B cell (primary cell): ENCODE measurements at regions not wholly inside any gene's neighbourhood (a gene's known extent, or its start where the extent isn't known, plus 50 kb on each side); places are given as distances from the start of the nearest gene placed in this dataset.

Experiments used
- ATAC-seq: fragments of 200-7000 bp; cut with Tn5 transposase; one replicate; pipeline ENCODE4 v1.10.0; 2021; ENCODE audit warnings: low read depth, mild to moderate bottlenecking, moderate number of reproducible peaks, moderate library complexity
- CTCF ChIA-PET: fragments of 350-600 bp; sonication (Branson Sonifier 250); formaldehyde crosslinking; loops from one replicate; lab custom pipeline; 2021; ENCODE audit warnings: antibody characterized with exemption, inconsistent platforms; lab: Charles Lee
- POLR2A ChIA-PET: fragments of 350-600 bp; sonication (Branson Sonifier 250); formaldehyde crosslinking; loops from one replicate; lab custom pipeline; 2021; ENCODE audit warnings: antibody characterized with exemption; lab: Charles Lee
- DNase-seq: peaks from one replicate; pipeline ENCODE4 v3.0.0; 2013
- H2AFZ ChIP-seq: 2 replicates; pipeline ENCODE4 v1.6.1; 2012; ENCODE audit warnings: mild to moderate bottlenecking, low read depth, low read length; ENCODE audit not compliant: insufficient read depth, poor library complexity, severe bottlenecking
- H3K27ac ChIP-seq, 2 donors: 1 replicate in 1 of 2; 2 replicates in 1 of 2; pipeline ENCODE4 v1.5.1; 2012 to 2013; ENCODE audit warnings: low read length in 2 of 2, mild to moderate bottlenecking in 2 of 2, moderate library complexity in 1 of 2
- H3K27me3 ChIP-seq, 4 experiments: fragments of 200-600 bp in 1 of 4; sonication (generic) in 1 of 4; replicated peaks in 1 of 4; 1 replicate in 2 of 4; 2 replicates in 2 of 4; pipeline versions ENCODE4 v1.6.1 to v1.7.0; 2013 to 2016; ENCODE audit warnings: low read length in 3 of 4, mild to moderate bottlenecking in 2 of 4, mixed read lengths in 1 of 4, moderate library complexity in 1 of 4; ENCODE audit not compliant: insufficient read depth in 4 of 4, control insufficient read depth in 3 of 4; ENCODE audit errors: control extremely low read depth in 1 of 4
- H3K36me3 ChIP-seq, 2 experiments: replicated peaks in 1 of 2; 1 replicate in 1 of 2; 2 replicates in 1 of 2; pipeline versions ENCODE4 v1.6.1 to v1.7.1; 2013; ENCODE audit warnings: low read length in 1 of 2; ENCODE audit not compliant: insufficient read depth in 2 of 2, control insufficient read depth in 1 of 2; ENCODE audit errors: control extremely low read depth in 1 of 2, extremely low read depth in 1 of 2
- H3K4me1 ChIP-seq, 2 donors: fragments of 200-600 bp in 1 of 2; sonication (generic) in 1 of 2; 1 replicate in 1 of 2; 2 replicates in 1 of 2; pipeline versions ENCODE4 v1.5.1 to v1.6.1; 2013 to 2017; ENCODE audit warnings: low read length in 2 of 2; ENCODE audit not compliant: control insufficient read depth in 2 of 2, insufficient read depth in 2 of 2
- H3K4me2 ChIP-seq: replicated peaks from 2 replicates; pipeline ENCODE3; 2012; ENCODE audit warnings: mild to moderate bottlenecking, low read depth, low read length; ENCODE audit not compliant: poor library complexity, severe bottlenecking
- H3K4me3 ChIP-seq, 5 experiments: fragments of 200-600 bp in 1 of 5; sonication (generic) in 1 of 5; 1 replicate in 3 of 5; 2 replicates in 2 of 5; pipeline versions ENCODE4 v1.5.1 to v1.7.0; 2011 to 2016; ENCODE audit warnings: low read length in 4 of 5, mild to moderate bottlenecking in 4 of 5, low read depth in 2 of 5, control low read depth in 1 of 5, moderate library complexity in 1 of 5; ENCODE audit not compliant: insufficient read depth in 1 of 5; ENCODE audit errors: control extremely low read depth in 1 of 5, extremely low read depth in 1 of 5
- H3K79me2 ChIP-seq: fragments of 200-600 bp; sonication (generic); one replicate; pipeline ENCODE4 v1.6.0; 2016; ENCODE audit warnings: low read length; ENCODE audit not compliant: control insufficient read depth, insufficient read depth
- H3K9ac ChIP-seq: fragments of 200-600 bp; sonication (generic); 2 replicates; pipeline ENCODE4 v1.6.1; 2017; ENCODE audit warnings: mild to moderate bottlenecking, low read length, moderate library complexity
- H3K9me3 ChIP-seq, 3 donors: one replicate each; pipeline versions ENCODE4 v1.6.1 to v1.7.1; 2013; ENCODE audit warnings: low read length in 2 of 3; ENCODE audit not compliant: control insufficient read depth in 2 of 3, insufficient read depth in 1 of 3; ENCODE audit errors: control extremely low read depth in 1 of 3
- H4K20me1 ChIP-seq: 2 replicates; pipeline ENCODE4 v1.6.0; 2012; ENCODE audit warnings: mild to moderate bottlenecking, low read length; ENCODE audit not compliant: insufficient read depth, control insufficient read depth, poor library complexity, severe bottlenecking
- H3K27ac Mint-ChIP-seq: one replicate; pipeline ENCODE4 v1.8.0; 2021; ENCODE audit warnings: mixed read lengths
- H3K27me3 Mint-ChIP-seq: one replicate; pipeline ENCODE4 v1.8.0; 2021; ENCODE audit warnings: mixed read lengths
- H3K4me1 Mint-ChIP-seq: one replicate; pipeline ENCODE4 v1.8.0; 2021; ENCODE audit warnings: mixed read lengths
- H3K4me3 Mint-ChIP-seq: one replicate; pipeline ENCODE4 v1.8.0; 2021; ENCODE audit warnings: mixed read lengths
- H3K9me3 Mint-ChIP-seq: one replicate; pipeline ENCODE4 v1.8.0; 2022; ENCODE audit warnings: mixed read lengths; ENCODE audit not compliant: insufficient read depth
- CTCF ChIP-seq: fragments of 200-600 bp; IDR thresholded peaks from one replicate; pipeline ENCODE4 v1.8.0; 2022; ENCODE audit warnings: antibody characterized with exemption, mild to moderate bottlenecking
- EZH2 ChIP-seq: IDR thresholded peaks from 2 replicates; pipeline ENCODE4 v1.6.1; 2012; ENCODE audit warnings: borderline replicate concordance, low read depth, mild to moderate bottlenecking, moderate library complexity, low read length; ENCODE audit not compliant: insufficient read depth, poor library complexity, severe bottlenecking
- WGBS: methylation state at CpG from one replicate; pipeline ENCODE4 v1.1.5; 2013; ENCODE audit warnings: missing lambda C conversion rate; ENCODE audit not compliant: insufficient coverage; 5-methylcytosine and 5-hydroxymethylcytosine counted together
- intact Hi-C: fragments of 100-400 bp; cut with micrococcal nuclease; formaldehyde crosslinking; loops from one replicate; pipeline ENCODE4 v1.10.0; 2022

DNA sequence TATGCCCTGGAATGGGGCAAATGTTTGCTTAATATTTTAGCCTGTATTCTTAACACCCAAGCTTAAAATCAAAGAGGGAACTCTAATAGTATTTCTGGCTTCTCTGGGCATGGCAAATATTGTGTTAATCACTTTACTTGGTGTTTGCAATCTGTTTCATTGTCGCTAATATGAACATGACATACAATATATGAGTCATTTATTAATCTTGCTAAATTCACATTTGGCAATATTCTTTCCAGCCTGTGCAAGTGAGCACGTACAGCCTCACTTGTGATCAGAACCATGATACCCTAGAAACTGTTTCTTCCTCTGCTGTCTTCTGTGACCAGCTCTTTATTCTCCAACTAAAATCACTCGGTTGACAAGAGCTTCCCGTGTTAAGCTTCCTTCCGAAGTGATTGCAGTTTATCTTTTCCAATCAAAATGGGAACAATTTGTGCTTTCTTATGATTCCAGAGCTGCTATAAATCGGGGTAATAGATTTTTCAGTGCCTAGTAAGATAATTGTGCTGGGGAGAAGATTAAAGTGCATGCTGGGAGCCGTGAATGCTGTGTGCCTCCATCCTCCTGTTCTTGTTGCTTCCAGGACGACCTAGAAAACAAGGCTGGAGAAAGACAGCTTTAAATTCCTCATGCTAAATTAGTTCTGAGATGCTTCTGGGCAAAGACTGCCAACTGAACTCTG lies 153.0 kb upstream of the TMTC4 start:
- H3K36me3 ChIP-seq, result no peaks in the 10 kb centered on the region
- WGBS, result 52% methylated on average over 4 of the region's 8 CpGs
- H3K27ac ChIP-seq, result no peak overlapping the region
- DNase-seq (no peak), ATAC-seq (no peak)
- TF ChIP-seq EZH2 (no peak), CTCF (no peak)
- CTCF ChIA-PET, result no interaction called here
- H3K4me1 ChIP-seq, result no peaks in the 10 kb centered on the region
- no peaks in the 10 kb centered on the region for H3K27me3 ChIP-seq
- no peak overlapping the region for H3K4me2 ChIP-seq
- Mint-ChIP-seq H3K27ac (no peak overlapping the region), H3K4me3 (no peak overlapping the region), H3K9me3 (no peaks in the 10 kb centered on the region), H3K4me1 (no peaks in the 10 kb centered on the region), H3K27me3 (peaks cover 10% of the 10 kb centered on the region)
- no peak overlapping the region for H2AFZ ChIP-seq
- POLR2A ChIA-PET, result no interaction called here
- no peaks in the 10 kb centered on the region for H4K20me1 ChIP-seq
- no peak overlapping the region for H3K9ac ChIP-seq
- H3K4me3 ChIP-seq, result no peak overlapping the region
- H3K79me2 ChIP-seq, result no peaks in the 10 kb centered on the region
- intact Hi-C loops, result no loop called here
- peaks cover 0 to 6% (median 0%) of the 10 kb centered on the region in 3 donors for H3K9me3 ChIP-seq

DNA sequence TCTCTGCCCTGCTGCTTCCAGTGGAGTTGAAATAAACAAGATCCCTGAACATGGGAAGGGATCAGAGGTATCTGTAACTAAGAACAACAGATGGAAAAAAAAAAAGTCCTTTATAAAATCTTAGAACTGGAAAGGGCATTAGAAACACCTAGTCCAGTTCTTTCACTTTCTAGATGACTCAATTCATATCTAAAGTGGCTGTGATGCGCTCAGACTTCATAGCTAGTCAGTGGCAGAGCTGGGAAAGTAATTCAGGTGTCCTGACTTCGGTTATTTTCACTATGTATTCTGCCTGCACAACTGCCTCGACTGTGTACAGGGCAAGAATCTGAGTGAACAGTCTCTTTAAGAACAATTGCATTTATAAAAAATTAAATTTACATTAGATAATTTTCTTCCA lies 151.8 kb upstream of the TMTC4 start:
- Histone ChIP-seq H3K36me3 (no peaks in the 10 kb centered on the region), H2AFZ (no peak overlapping the region), H3K9me3 (peaks cover 0 to 6% (median 0%) of the 10 kb centered on the region in 3 donors), H3K27ac (no peak overlapping the region), H3K4me3 (no peak overlapping the region), H3K9ac (no peak overlapping the region), H3K4me2 (no peak overlapping the region), H3K27me3 (no peaks in the 10 kb centered on the region), H4K20me1 (no peaks in the 10 kb centered on the region), H3K79me2 (no peaks in the 10 kb centered on the region), H3K4me1 (no peaks in the 10 kb centered on the region)
- POLR2A ChIA-PET, result no interaction called here
- Mint-ChIP-seq H3K27me3 (peaks cover 10% of the 10 kb centered on the region), H3K27ac (no peak overlapping the region), H3K4me1 (no peaks in the 10 kb centered on the region), H3K9me3 (no peaks in the 10 kb centered on the region), H3K4me3 (no peak overlapping the region)
- intact Hi-C loops, result no loop called here
- CTCF ChIA-PET, result no interaction called here
- no CpG with 5 or more reads among the region's 3 CpGs for WGBS
- no peak for TF ChIP-seq EZH2
- no peak for TF ChIP-seq CTCF
- no peak for ATAC-seq
- no peak for DNase-seq
